IPS-20b (cell line): ENCODE measurements at regions not wholly inside any gene's neighbourhood (a gene's known extent, or its start where the extent isn't known, plus 50 kb on each side); places are given as distances from the start of the nearest gene placed in this dataset.

Source experiments
- H3K27ac ChIP-seq: one replicate; pipeline ENCODE4 v1.5.1; 2013; ENCODE audit warnings: low read length
- H3K27me3 ChIP-seq: 2 replicates; pipeline ENCODE4 v1.6.1; 2013; ENCODE audit warnings: mild to moderate bottlenecking, low read length, inconsistent platforms; ENCODE audit not compliant: insufficient read depth
- H3K36me3 ChIP-seq: 2 replicates; pipeline ENCODE4 v1.6.1; 2013; ENCODE audit warnings: low read depth, mild to moderate bottlenecking, inconsistent platforms, low read length, moderate library complexity; ENCODE audit not compliant: insufficient read depth
- H3K4me1 ChIP-seq: 2 replicates; pipeline ENCODE4 v1.6.1; 2013; ENCODE audit warnings: mild to moderate bottlenecking, control low read depth, inconsistent platforms, low read length, moderate library complexity; ENCODE audit not compliant: insufficient read depth
- H3K4me3 ChIP-seq: 2 replicates; pipeline ENCODE4 v1.5.1; 2013; ENCODE audit warnings: mild to moderate bottlenecking, low read length, inconsistent platforms
- H3K9ac ChIP-seq: 2 replicates; pipeline ENCODE4 v1.6.1; 2013; ENCODE audit warnings: low read depth, mild to moderate bottlenecking, inconsistent platforms, low read length, moderate library complexity
- H3K9me3 ChIP-seq: 2 replicates; pipeline ENCODE4 v1.6.1; 2013; ENCODE audit warnings: mild to moderate bottlenecking, low read depth, low read length, inconsistent platforms; ENCODE audit not compliant: insufficient read depth

GRCh38 chr2:67341012-67341318 is 56.2 kb upstream of the ETAA1 start:
- Histone ChIP-seq H3K36me3 (peaks cover 31% of the 10 kb centered on the region; the same call in 1 of the 2 replicates), H3K4me3 (no peak overlapping the region), H3K9me3 (no peaks in the 10 kb centered on the region), H3K27me3 (no peaks in the 10 kb centered on the region), H3K4me1 (no peaks in the 10 kb centered on the region), H3K9ac (no peak overlapping the region), H3K27ac (no peak overlapping the region)

- H3K9ac ChIP-seq = no peak overlapping the region
- no peak overlapping the region for H3K4me3 ChIP-seq
- H3K9me3 ChIP-seq = no peaks in the 10 kb centered on the region
- H3K27ac ChIP-seq = no peak overlapping the region
- peaks cover 31% of the 10 kb centered on the region; the same call in 1 of the 2 replicates for H3K36me3 ChIP-seq
- H3K4me1 ChIP-seq = no peaks in the 10 kb centered on the region
- H3K27me3 ChIP-seq = no peaks in the 10 kb centered on the region
These were observed 55.8 kb upstream of the ETAA1 start for GRCh38 chr2:67341336-67341735.

GRCh38 chr2:67342394-67342793 is 54.7 kb upstream of the ETAA1 start:
- no peaks in the 10 kb centered on the region for H3K4me1 ChIP-seq
- no peak overlapping the region for H3K9ac ChIP-seq
- H3K36me3 ChIP-seq = peaks cover 30% of the 10 kb centered on the region; the same call in 1 of the 2 replicates
- no peaks in the 10 kb centered on the region for H3K9me3 ChIP-seq
- no peaks in the 10 kb centered on the region for H3K27me3 ChIP-seq
- H3K4me3 ChIP-seq = no peak overlapping the region
- H3K27ac ChIP-seq = no peak overlapping the region

GRCh38 chr2:67346718-67347407 is 50.3 kb upstream of the ETAA1 start:
- Histone ChIP-seq H3K9me3 (peaks cover 14% of the 10 kb centered on the region), H3K27ac (no peak overlapping the region), H3K4me1 (no peaks in the 10 kb centered on the region), H3K36me3 (no peaks in the 10 kb centered on the region), H3K4me3 (no peak overlapping the region), H3K9ac (no peak overlapping the region), H3K27me3 (no peaks in the 10 kb centered on the region)
